HEK293 (cell line): ENCODE measurements at regions not wholly inside any gene's neighbourhood (a gene's known extent, or its start where the extent isn't known, plus 50 kb on each side); places are given as distances from the start of the nearest gene placed in this dataset.

Experiments used
- CTCF ChIA-PET: fragments of 350-600 bp; formaldehyde crosslinking; extraction: SDS; loops from one replicate; lab custom pipeline; 2021; ENCODE audit warnings: antibody characterized with exemption; lab: Yijun Ruan, JAX
- POLR2A ChIA-PET: fragments of 300-600 bp; formaldehyde crosslinking; extraction: SDS; loops from one replicate; lab custom pipeline; 2020; ENCODE audit warnings: antibody characterized with exemption, inconsistent platforms; lab: Yijun Ruan, JAX
- H3K27ac ChIP-seq: fragments of 200-500 bp; sonication (Bioruptor generic); 2 replicates; pipeline ENCODE4 v1.5.1; 2014; ENCODE audit warnings: low read depth, low read length, control low read depth, inconsistent platforms; ENCODE audit errors: extremely low read depth
- H3K36me3 ChIP-seq, 2 experiments: fragments of 200-500 bp in 1 of 2; sonication (Bioruptor generic) in 1 of 2; 1 replicate in 1 of 2; 2 replicates in 1 of 2; pipeline ENCODE4 v1.5.1; 2014 to 2017; ENCODE audit warnings: inconsistent platforms in 2 of 2, low read length in 2 of 2; ENCODE audit not compliant: control insufficient read depth in 2 of 2, insufficient read depth in 1 of 2
- H3K4me1 ChIP-seq: fragments of 200-500 bp; sonication (Bioruptor generic); 2 replicates; pipeline ENCODE4 v1.5.1; 2014; ENCODE audit warnings: mild to moderate bottlenecking, low read length, inconsistent platforms; ENCODE audit not compliant: control insufficient read depth, insufficient read depth
- H3K4me3 ChIP-seq: 2 replicates; pipeline ENCODE4 v1.5.1; 2011; ENCODE audit warnings: low read depth, mild to moderate bottlenecking, control low read depth, low read length, moderate library complexity
- H3K9me3 ChIP-seq: fragments of 200-500 bp; sonication (Bioruptor generic); 2 replicates; pipeline ENCODE4 v1.5.1; 2014; ENCODE audit warnings: low read depth, low read length, inconsistent platforms; ENCODE audit not compliant: control insufficient read depth, insufficient read depth
- EGR2 ChIP-seq: fragments of 450-650 bp; formaldehyde crosslinking; IDR thresholded peaks from 2 replicates; pipeline ENCODE4 v1.5.1; 2016; ENCODE audit warnings: low read depth, missing biosample characterization, missing genetic modification characterization
- GLI4 ChIP-seq: fragments of 450-650 bp; formaldehyde crosslinking; IDR thresholded peaks from 2 replicates; pipeline ENCODE4 v1.5.1; 2016; ENCODE audit warnings: missing biosample characterization, missing genetic modification characterization
- KLF9 ChIP-seq: fragments of 450-650 bp; formaldehyde crosslinking; IDR thresholded peaks from 2 replicates; pipeline ENCODE4 v1.5.1; 2016; ENCODE audit warnings: missing biosample characterization, missing genetic modification characterization, low read depth
- RBAK ChIP-seq: fragments of 450-650 bp; formaldehyde crosslinking; IDR thresholded peaks from 2 replicates; pipeline ENCODE4 v1.5.1; 2016; ENCODE audit warnings: missing biosample characterization, missing genetic modification characterization
- REPIN1 ChIP-seq: fragments of 450-650 bp; formaldehyde crosslinking; IDR thresholded peaks from 2 replicates; pipeline ENCODE4 v1.5.1; 2017; ENCODE audit warnings: missing biosample characterization, missing genetic modification characterization, low read depth
- SETDB1 ChIP-seq: IDR thresholded peaks from one replicate; pipeline ENCODE4 v1.6.1; 2017; ENCODE audit warnings: mild to moderate bottlenecking, low read length, moderate library complexity, mixed read lengths; ENCODE audit not compliant: insufficient read length
- SP7 ChIP-seq: fragments of 450-650 bp; formaldehyde crosslinking; IDR thresholded peaks from 2 replicates; pipeline ENCODE4 v1.5.1; 2016; ENCODE audit warnings: missing biosample characterization, missing genetic modification characterization
- ZNF10 ChIP-seq: fragments of 450-650 bp; formaldehyde crosslinking; IDR thresholded peaks from 2 replicates; pipeline ENCODE4 v1.5.1; 2017; ENCODE audit warnings: missing biosample characterization, missing genetic modification characterization
- ZNF114 ChIP-seq: fragments of 450-650 bp; formaldehyde crosslinking; IDR thresholded peaks from 2 replicates; pipeline ENCODE4 v1.5.0; 2017; ENCODE audit warnings: missing biosample characterization, missing genetic modification characterization
- ZNF121 ChIP-seq: fragments of 450-650 bp; formaldehyde crosslinking; IDR thresholded peaks from 2 replicates; pipeline ENCODE4 v1.5.1; 2016; ENCODE audit warnings: missing biosample characterization, missing genetic modification characterization
- ZNF132 ChIP-seq: fragments of 450-650 bp; formaldehyde crosslinking; IDR thresholded peaks from 2 replicates; pipeline ENCODE4 v1.5.1; 2017; ENCODE audit warnings: missing biosample characterization, missing genetic modification characterization, borderline replicate concordance
- ZNF138 ChIP-seq: fragments of 450-650 bp; formaldehyde crosslinking; IDR thresholded peaks from 2 replicates; pipeline ENCODE4 v1.5.1; 2016; ENCODE audit warnings: missing biosample characterization, missing genetic modification characterization, borderline replicate concordance
- ZNF211 ChIP-seq: fragments of 450-650 bp; formaldehyde crosslinking; IDR thresholded peaks from 2 replicates; pipeline ENCODE4 v1.5.1; 2016; ENCODE audit warnings: low read depth, missing biosample characterization, missing genetic modification characterization
- ZNF266 ChIP-seq: fragments of 450-650 bp; formaldehyde crosslinking; IDR thresholded peaks from 2 replicates; pipeline ENCODE4 v1.5.1; 2016; ENCODE audit warnings: missing biosample characterization, missing genetic modification characterization, low read depth
- ZNF302 ChIP-seq: fragments of 450-650 bp; formaldehyde crosslinking; IDR thresholded peaks from 2 replicates; pipeline ENCODE4 v1.5.1; 2016; ENCODE audit warnings: missing biosample characterization, missing genetic modification characterization, low read depth
- ZNF341 ChIP-seq: fragments of 450-650 bp; formaldehyde crosslinking; IDR thresholded peaks from 2 replicates; pipeline ENCODE4; 2016; ENCODE audit warnings: low read depth, missing biosample characterization, missing genetic modification characterization
- ZNF473 ChIP-seq: fragments of 450-650 bp; formaldehyde crosslinking; IDR thresholded peaks from 2 replicates; pipeline ENCODE4 v1.5.1; 2017; ENCODE audit warnings: missing biosample characterization, missing genetic modification characterization
- ZNF521 ChIP-seq: fragments of 450-650 bp; formaldehyde crosslinking; IDR thresholded peaks from 2 replicates; pipeline ENCODE4 v1.5.1; 2017; ENCODE audit warnings: missing biosample characterization, mild to moderate bottlenecking, missing genetic modification characterization
- ZNF530 ChIP-seq: fragments of 450-650 bp; formaldehyde crosslinking; IDR thresholded peaks from 2 replicates; pipeline ENCODE4 v1.5.1; 2016; ENCODE audit warnings: low read depth, missing biosample characterization, missing genetic modification characterization
- ZNF555 ChIP-seq: fragments of 450-650 bp; formaldehyde crosslinking; conservative IDR thresholded peaks from 2 replicates; pipeline ENCODE4 v1.5.1; 2017; ENCODE audit warnings: missing biosample characterization, mild to moderate bottlenecking, missing genetic modification characterization, inconsistent platforms
- ZNF837 ChIP-seq: fragments of 450-650 bp; formaldehyde crosslinking; IDR thresholded peaks from 2 replicates; pipeline ENCODE4 v1.5.1; 2016; ENCODE audit warnings: missing biosample characterization, missing genetic modification characterization
- TF ChIP-seq, protein P1 (sequence below): fragments of 450-650 bp; formaldehyde crosslinking; IDR thresholded peaks from 2 replicates; pipeline ENCODE4 v1.5.1; 2016; ENCODE audit warnings: missing biosample characterization, missing genetic modification characterization
- TF ChIP-seq, protein P2 (sequence below): fragments of 450-650 bp; formaldehyde crosslinking; IDR thresholded peaks from 2 replicates; pipeline ENCODE4 v1.5.1; 2016; ENCODE audit warnings: missing biosample characterization, missing genetic modification characterization
- TF ChIP-seq, protein P3 (sequence below): fragments of 450-650 bp; formaldehyde crosslinking; IDR thresholded peaks from 2 replicates; pipeline ENCODE4 v1.5.1; 2016; ENCODE audit warnings: missing biosample characterization, missing genetic modification characterization
- TF ChIP-seq, protein P4 (sequence below): fragments of 450-650 bp; formaldehyde crosslinking; IDR thresholded peaks from 2 replicates; pipeline ENCODE4 v1.5.1; 2017; ENCODE audit warnings: missing biosample characterization, missing genetic modification characterization
- TF ChIP-seq, protein P5 (sequence below): fragments of 450-650 bp; formaldehyde crosslinking; IDR thresholded peaks from 2 replicates; pipeline ENCODE4 v1.5.1; 2016; ENCODE audit warnings: missing biosample characterization, missing genetic modification characterization

DNA sequence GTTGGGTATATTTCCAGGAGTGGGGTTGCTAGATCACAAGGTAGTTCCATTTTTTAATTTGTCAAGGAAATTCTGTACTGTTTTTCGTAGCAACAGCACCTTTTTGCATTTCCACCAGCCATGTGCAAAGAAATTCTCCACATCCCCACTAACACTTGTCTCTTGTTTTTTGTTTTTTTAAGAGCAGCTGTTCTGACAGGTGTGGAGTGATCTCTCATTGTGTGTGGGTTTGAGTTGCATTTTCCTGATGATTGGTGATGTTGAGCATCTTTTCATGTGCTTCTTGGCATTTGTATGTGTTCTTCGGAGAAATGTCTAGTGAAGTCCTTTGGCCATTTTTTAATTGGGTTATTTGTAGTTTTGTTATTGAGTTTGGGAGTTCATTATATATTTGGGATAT lies 80.3 kb upstream of the PUDP start:
- H3K9me3 ChIP-seq = no peaks in the 10 kb centered on the region
- H3K36me3 ChIP-seq = no peaks in the 10 kb centered on the region
- CTCF ChIA-PET = no interaction called here
- H3K27ac ChIP-seq = no peak overlapping the region
- TF ChIP-seq ZNF521 (tag by site-specific recombination) = no peak
- no peak for TF ChIP-seq RBAK (tag by site-specific recombination)
- TF ChIP-seq ZNF473 (tag by site-specific recombination) = no peak
- no peak for TF ChIP-seq ZNF341 (tag by site-specific recombination)
- no peak for TF ChIP-seq ZNF132 (tag by site-specific recombination)
- TF ChIP-seq, protein P1, sequence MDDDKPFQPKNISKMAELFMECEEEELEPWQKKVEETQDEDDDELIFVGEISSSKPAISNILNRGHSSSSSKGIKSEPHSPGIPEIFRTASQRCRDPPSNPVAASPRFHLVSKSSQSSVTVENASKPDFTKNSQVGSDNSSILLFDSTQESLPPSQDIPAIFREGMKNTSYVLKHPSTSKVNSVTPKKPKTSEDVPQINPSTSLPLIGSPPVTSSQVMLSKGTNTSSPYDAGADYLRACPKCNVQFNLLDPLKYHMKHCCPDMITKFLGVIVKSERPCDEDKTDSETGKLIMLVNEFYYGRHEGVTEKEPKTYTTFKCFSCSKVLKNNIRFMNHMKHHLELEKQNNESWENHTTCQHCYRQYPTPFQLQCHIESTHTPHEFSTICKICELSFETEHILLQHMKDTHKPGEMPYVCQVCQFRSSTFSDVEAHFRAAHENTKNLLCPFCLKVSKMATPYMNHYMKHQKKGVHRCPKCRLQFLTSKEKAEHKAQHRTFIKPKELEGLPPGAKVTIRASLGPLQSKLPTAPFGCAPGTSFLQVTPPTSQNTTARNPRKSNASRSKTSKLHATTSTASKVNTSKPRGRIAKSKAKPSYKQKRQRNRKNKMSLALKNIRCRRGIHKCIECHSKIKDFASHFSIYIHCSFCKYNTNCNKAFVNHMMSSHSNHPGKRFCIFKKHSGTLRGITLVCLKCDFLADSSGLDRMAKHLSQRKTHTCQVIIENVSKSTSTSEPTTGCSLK (tag by site-specific recombination) = no peak
- no peak for TF ChIP-seq ZNF114 (tag by site-specific recombination)
- TF ChIP-seq, protein P2, sequence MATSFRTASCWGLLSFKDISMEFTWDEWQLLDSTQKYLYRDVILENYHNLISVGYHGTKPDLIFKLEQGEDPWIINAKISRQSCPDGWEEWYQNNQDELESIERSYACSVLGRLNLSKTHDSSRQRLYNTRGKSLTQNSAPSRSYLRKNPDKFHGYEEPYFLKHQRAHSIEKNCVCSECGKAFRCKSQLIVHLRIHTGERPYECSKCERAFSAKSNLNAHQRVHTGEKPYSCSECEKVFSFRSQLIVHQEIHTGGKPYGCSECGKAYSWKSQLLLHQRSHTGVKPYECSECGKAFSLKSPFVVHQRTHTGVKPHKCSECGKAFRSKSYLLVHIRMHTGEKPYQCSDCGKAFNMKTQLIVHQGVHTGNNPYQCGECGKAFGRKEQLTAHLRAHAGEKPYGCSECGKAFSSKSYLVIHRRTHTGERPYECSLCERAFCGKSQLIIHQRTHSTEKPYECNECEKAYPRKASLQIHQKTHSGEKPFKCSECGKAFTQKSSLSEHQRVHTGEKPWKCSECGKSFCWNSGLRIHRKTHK (tag by site-specific recombination) = no peak
- no peak for TF ChIP-seq ZNF555
- TF ChIP-seq EGR2 = no peak
- TF ChIP-seq ZNF138 (tag by site-specific recombination) = no peak
- TF ChIP-seq, all 188 proteins: peak for 0
- POLR2A ChIA-PET = no interaction called here
- no peaks in the 10 kb centered on the region for H3K4me1 ChIP-seq
- no peak overlapping the region for H3K4me3 ChIP-seq

DNA sequence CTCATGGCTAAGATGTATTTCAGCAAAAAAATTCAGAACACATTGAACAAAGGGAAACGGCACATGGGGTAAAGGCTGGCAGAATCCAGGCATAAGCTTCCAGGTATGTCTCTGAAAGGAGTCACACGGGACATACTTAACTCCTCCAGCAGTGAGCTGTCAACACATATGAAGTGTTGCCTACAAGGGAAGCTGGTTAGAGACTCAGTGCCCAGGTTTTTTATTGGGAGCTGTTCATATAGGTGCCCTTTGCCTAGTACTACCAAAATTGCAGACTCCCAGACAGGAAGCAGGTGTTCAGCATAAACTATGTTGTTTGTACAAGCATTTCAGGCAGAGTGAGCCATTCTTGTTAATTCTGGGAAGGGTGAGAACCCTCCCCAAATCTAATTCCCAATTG lies 77.4 kb upstream of the PUDP start:
- no peaks in the 10 kb centered on the region for H3K9me3 ChIP-seq
- no peak overlapping the region for H3K27ac ChIP-seq
- POLR2A ChIA-PET = no interaction called here
- no peaks in the 10 kb centered on the region for H3K36me3 ChIP-seq
- no peak for TF ChIP-seq ZNF211 (tag by site-specific recombination)
- no peak for TF ChIP-seq REPIN1 (tag by site-specific recombination)
- TF ChIP-seq, protein P3, sequence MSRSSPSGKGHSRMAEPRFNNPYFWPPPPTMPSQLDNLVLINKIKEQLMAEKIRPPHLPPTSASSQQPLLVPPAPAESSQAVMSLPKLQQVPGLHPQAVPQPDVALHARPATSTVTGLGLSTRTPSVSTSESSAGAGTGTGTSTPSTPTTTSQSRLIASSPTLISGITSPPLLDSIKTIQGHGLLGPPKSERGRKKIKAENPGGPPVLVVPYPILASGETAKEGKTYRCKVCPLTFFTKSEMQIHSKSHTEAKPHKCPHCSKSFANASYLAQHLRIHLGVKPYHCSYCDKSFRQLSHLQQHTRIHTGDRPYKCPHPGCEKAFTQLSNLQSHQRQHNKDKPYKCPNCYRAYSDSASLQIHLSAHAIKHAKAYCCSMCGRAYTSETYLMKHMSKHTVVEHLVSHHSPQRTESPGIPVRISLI (tag by site-specific recombination) = no peak
- TF ChIP-seq SP7 (tag by site-specific recombination) = no peak
- no peak for TF ChIP-seq GLI4 (tag by site-specific recombination)
- TF ChIP-seq, all 188 proteins: peak for 0
- Histone ChIP-seq H3K4me1 (no peaks in the 10 kb centered on the region), H3K4me3 (no peak overlapping the region)
- CTCF ChIA-PET = no interaction called here

DNA sequence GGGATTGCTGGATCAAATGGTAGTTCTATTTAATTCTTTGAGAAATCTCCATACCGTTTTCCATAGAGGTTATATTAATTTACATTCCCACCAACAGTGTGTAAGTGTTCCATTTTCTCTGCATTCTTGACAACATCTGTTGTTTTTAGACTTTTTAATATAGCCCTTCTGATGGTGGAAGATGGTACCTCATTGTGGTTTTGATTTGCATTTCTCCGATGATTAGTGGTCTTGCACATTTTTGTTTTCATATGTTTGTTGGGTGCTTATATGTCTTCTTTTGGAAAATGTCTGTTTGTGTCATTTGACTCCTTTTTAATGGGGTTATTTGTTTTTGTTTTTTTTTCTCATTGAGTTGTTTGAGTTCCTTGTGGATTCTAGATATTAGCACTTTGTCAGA lies 75.3 kb upstream of the PUDP start:
- Histone ChIP-seq H3K4me1 (no peaks in the 10 kb centered on the region), H3K27ac (no peak overlapping the region), H3K4me3 (no peak overlapping the region), H3K9me3 (no peaks in the 10 kb centered on the region), H3K36me3 (no peaks in the 10 kb centered on the region)
- ChIA-PET POLR2A (no interaction called here), CTCF (no interaction called here)
- no peak for TF ChIP-seq ZNF530 (tag by site-specific recombination)
- no peak for TF ChIP-seq ZNF121
- TF ChIP-seq, protein P4, sequence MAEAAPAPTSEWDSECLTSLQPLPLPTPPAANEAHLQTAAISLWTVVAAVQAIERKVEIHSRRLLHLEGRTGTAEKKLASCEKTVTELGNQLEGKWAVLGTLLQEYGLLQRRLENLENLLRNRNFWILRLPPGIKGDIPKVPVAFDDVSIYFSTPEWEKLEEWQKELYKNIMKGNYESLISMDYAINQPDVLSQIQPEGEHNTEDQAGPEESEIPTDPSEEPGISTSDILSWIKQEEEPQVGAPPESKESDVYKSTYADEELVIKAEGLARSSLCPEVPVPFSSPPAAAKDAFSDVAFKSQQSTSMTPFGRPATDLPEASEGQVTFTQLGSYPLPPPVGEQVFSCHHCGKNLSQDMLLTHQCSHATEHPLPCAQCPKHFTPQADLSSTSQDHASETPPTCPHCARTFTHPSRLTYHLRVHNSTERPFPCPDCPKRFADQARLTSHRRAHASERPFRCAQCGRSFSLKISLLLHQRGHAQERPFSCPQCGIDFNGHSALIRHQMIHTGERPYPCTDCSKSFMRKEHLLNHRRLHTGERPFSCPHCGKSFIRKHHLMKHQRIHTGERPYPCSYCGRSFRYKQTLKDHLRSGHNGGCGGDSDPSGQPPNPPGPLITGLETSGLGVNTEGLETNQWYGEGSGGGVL (tag by site-specific recombination) = no peak
- TF ChIP-seq, protein P5, sequence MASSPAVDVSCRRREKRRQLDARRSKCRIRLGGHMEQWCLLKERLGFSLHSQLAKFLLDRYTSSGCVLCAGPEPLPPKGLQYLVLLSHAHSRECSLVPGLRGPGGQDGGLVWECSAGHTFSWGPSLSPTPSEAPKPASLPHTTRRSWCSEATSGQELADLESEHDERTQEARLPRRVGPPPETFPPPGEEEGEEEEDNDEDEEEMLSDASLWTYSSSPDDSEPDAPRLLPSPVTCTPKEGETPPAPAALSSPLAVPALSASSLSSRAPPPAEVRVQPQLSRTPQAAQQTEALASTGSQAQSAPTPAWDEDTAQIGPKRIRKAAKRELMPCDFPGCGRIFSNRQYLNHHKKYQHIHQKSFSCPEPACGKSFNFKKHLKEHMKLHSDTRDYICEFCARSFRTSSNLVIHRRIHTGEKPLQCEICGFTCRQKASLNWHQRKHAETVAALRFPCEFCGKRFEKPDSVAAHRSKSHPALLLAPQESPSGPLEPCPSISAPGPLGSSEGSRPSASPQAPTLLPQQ (tag by site-specific recombination) = no peak
- TF ChIP-seq ZNF10 = no peak
- TF ChIP-seq ZNF302 = no peak
- TF ChIP-seq KLF9 (tag by site-specific recombination) = no peak
- no peak for TF ChIP-seq ZNF837 (tag by site-specific recombination)
- TF ChIP-seq SETDB1 = no peak
- no peak for TF ChIP-seq ZNF266 (tag by site-specific recombination)
- no peak for TF ChIP-seq ZNF555
